Activated CD4-positive, CD25-positive, alpha-beta regulatory T cell treated with anti-CD3 and anti-CD28 coated beads, Interleukin-2, amount 50 U/mL, for 24 hours (primary cell): ENCODE measurements at regions not wholly inside any gene's neighbourhood (a gene's known extent, or its start where the extent isn't known, plus 50 kb on each side); places are given as distances from the start of the nearest gene placed in this dataset.
"Not testable (repeated sequence)": the region's sequence is repeated elsewhere in the genome, so short reads cannot be mapped to it uniquely, and the experiment has no call there.

ENCODE experiments used
- ATAC-seq, 2 donors: fragments of 150-1000 bp; cut with Tn5 transposase; one replicate each; pipeline ENCODE4 v1.10.0; 2021; ENCODE audit warnings: mild to moderate bottlenecking in 1 of 2, moderate library complexity in 1 of 2

- peak; percentile 86 to 89 for ATAC-seq
These were observed 1111.8 kb downstream of the TAF11L14 start for GRCh38 chr5:18745988-18746615.

GRCh38 chr5:18749763-18750162 lies 1115.5 kb downstream of the TAF11L14 start:
- ATAC-seq = peak; percentile 3 to 25

- peak; percentile 47 to 61 for ATAC-seq
These were observed 1118.1 kb downstream of the TAF11L14 start for GRCh38 chr5:18752317-18752716.

GRCh38 chr5:18754201-18754600 lies 1119.9 kb downstream of the TAF11L14 start:
- ATAC-seq = no peak

- ATAC-seq = peak; percentile 74 to 84
These were observed 1127.5 kb downstream of the TAF11L14 start for GRCh38 chr5:18761801-18762200.

GRCh38 chr5:18764161-18764560 lies 1129.9 kb downstream of the TAF11L14 start:
- ATAC-seq = no peak

GRCh38 chr5:18765304-18765703 lies 1131.0 kb downstream of the TAF11L14 start:
- no peak for ATAC-seq

GRCh38 chr5:18771097-18771610 lies 1136.9 kb downstream of the TAF11L14 start:
- ATAC-seq = no peak

- ATAC-seq = peak; percentile 70 to 76
These were observed 1138.2 kb downstream of the TAF11L14 start for GRCh38 chr5:18772475-18772874.

GRCh38 chr5:18778225-18778624 lies 1144.0 kb downstream of the TAF11L14 start:
- no peak for ATAC-seq

- no peak for ATAC-seq
These were observed 1155.1 kb downstream of the TAF11L14 start for GRCh38 chr5:18789218-18789998.

- ATAC-seq = no peak
These were observed 1157.9 kb downstream of the TAF11L14 start for GRCh38 chr5:18792145-18792544.

- ATAC-seq = no peak
These were observed 1163.0 kb downstream of the TAF11L14 start for GRCh38 chr5:18797222-18797621.

- no peak for ATAC-seq
These were observed 1163.8 kb downstream of the TAF11L14 start for GRCh38 chr5:18798058-18798457.

GRCh38 chr5:18799482-18800128 lies 1165.3 kb downstream of the TAF11L14 start:
- ATAC-seq = no peak

GRCh38 chr5:18800293-18801025 lies 1166.2 kb downstream of the TAF11L14 start:
- ATAC-seq = no peak

- ATAC-seq = not testable (repeated sequence)
These were observed 1167.2 kb downstream of the TAF11L14 start for GRCh38 chr5:18801413-18801812.

GRCh38 chr5:18802336-18802735 lies 1168.1 kb downstream of the TAF11L14 start:
- no peak for ATAC-seq

GRCh38 chr5:18805376-18805775 lies 1171.1 kb downstream of the TAF11L14 start:
- ATAC-seq = no peak

- ATAC-seq = peak; percentile 46 to 49
These were observed 1173.2 kb downstream of the TAF11L14 start for GRCh38 chr5:18807256-18808149.

GRCh38 chr5:18811661-18812060 lies 1176.3 kb downstream of the CDH18 start:
- ATAC-seq = no peak

GRCh38 chr5:18828351-18828750 lies 1159.6 kb downstream of the CDH18 start:
- no peak for ATAC-seq
